ENCODE measurements at regions not wholly inside any gene's neighbourhood (a gene's known extent, or its start where the extent isn't known, plus 50 kb on each side); places are given as distances from the start of the nearest gene placed in this dataset.

GRCh38 chr19:31617010-31617585 is 267.9 kb upstream of the TSHZ3 start:
- H3K27ac Mint-ChIP-seq (ENCODE audit: unreplicated experiment): no peak overlapping the region
- no peaks in the 10 kb centered on the region for H3K27me3 Mint-ChIP-seq (ENCODE audit: unreplicated experiment)
- H3K4me3 Mint-ChIP-seq (ENCODE audit: unreplicated experiment): no peak overlapping the region
- H3K9me3 Mint-ChIP-seq (ENCODE audit: unreplicated experiment): no peaks in the 10 kb centered on the region
- H3K4me1 Mint-ChIP-seq (ENCODE audit: unreplicated experiment): peaks cover 4% of the 10 kb centered on the region
- no peaks in the 10 kb centered on the region for H3K36me3 Mint-ChIP-seq (ENCODE audit: low read depth, unreplicated experiment)
- no peak for DNase-seq (ENCODE audit: low spot score)
- no peak for TF ChIP-seq CTCF (IDR thresholded peaks at IDR 0.05; ENCODE audit: unreplicated experiment)

DNA sequence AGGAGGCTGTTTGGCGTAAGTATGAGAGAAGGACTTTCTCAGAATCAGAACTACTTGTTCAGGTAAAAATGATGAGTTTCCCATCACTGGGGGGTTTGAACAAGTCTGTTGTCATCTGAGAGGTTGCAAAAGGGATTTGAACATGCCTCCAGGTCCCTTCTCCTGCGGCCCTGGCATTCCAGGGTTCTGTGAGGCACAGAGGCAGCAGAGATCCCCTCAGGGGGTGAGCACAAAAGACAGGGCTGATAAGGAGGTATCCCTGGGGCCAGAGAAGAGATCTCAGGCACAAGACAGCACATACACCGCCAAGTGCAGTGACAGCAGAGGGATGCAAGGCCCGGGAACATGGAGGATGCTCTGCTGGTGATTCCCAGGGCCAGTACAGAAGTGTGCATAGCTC is 275.8 kb upstream of the TSHZ3 start:
- Mint-ChIP-seq H3K4me3 (ENCODE audit: unreplicated experiment) (no peak overlapping the region), H3K27me3 (ENCODE audit: unreplicated experiment) (peaks cover 5% of the 10 kb centered on the region)
- no peak for TF ChIP-seq CTCF (IDR thresholded peaks at IDR 0.05; ENCODE audit: unreplicated experiment)

DNA sequence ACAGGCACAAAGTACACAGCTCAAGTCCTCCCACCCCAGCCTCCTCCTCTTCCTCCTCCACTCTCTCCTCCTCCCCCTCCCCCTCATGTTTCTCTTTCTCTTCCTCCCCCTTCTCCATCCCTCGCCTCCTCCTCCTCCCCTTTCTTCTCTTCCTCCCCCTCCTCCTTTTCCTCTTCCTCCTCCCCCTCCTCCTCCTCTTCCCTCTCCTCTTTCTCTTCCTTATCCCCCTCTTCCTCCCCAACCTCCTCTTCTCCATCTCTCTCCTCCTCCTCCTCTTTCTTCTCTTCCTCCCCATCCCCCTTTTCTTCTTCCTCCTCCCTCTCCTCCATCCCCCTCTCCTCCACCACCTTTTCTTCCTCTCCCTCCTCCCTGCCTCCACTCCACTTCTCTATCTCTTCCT is 276.3 kb upstream of the TSHZ3 start:
- Mint-ChIP-seq H3K9me3 (ENCODE audit: unreplicated experiment) (no peaks in the 10 kb centered on the region), H3K4me1 (ENCODE audit: unreplicated experiment) (no peaks in the 10 kb centered on the region), H3K4me3 (ENCODE audit: unreplicated experiment) (no peak overlapping the region), H3K27me3 (ENCODE audit: unreplicated experiment) (peaks cover 5% of the 10 kb centered on the region), H3K27ac (ENCODE audit: unreplicated experiment) (no peak overlapping the region), H3K36me3 (ENCODE audit: low read depth, unreplicated experiment) (no peaks in the 10 kb centered on the region)
- no peak for DNase-seq (ENCODE audit: low spot score)
- TF ChIP-seq CTCF (IDR thresholded peaks at IDR 0.05; ENCODE audit: unreplicated experiment): no peak

More for the DNA sequence above, 275.8 kb upstream of the TSHZ3 start:
- Mint-ChIP-seq H3K9me3 (ENCODE audit: unreplicated experiment) (no peaks in the 10 kb centered on the region), H3K27ac (ENCODE audit: unreplicated experiment) (no peak overlapping the region), H3K4me1 (ENCODE audit: unreplicated experiment) (no peaks in the 10 kb centered on the region), H3K36me3 (ENCODE audit: low read depth, unreplicated experiment) (no peaks in the 10 kb centered on the region)
- no peak for DNase-seq (ENCODE audit: low spot score)

DNA sequence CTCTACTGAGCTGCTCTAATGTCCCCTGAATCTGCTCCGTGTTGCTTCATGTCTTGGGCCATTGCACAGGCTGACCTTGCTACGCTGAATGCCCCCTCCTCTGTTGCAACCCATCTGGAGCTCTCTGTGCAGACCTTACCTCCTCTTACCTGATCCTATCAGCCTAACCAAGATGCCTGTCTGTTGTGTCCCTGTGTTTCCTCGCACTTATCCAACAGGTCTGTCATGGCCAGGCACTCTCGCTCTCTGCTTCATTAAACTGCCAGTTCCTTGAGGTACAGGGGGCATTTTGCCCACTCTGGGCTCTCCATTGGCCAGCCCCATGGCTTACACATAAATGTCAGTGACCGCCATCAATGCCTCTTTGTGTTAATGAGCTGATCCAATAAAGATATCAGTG is 277.7 kb upstream of the TSHZ3 start:
- Mint-ChIP-seq H3K4me3 (ENCODE audit: unreplicated experiment) (no peak overlapping the region), H3K27ac (ENCODE audit: unreplicated experiment) (no peak overlapping the region), H3K27me3 (ENCODE audit: unreplicated experiment) (peaks cover 5% of the 10 kb centered on the region), H3K4me1 (ENCODE audit: unreplicated experiment) (no peaks in the 10 kb centered on the region), H3K9me3 (ENCODE audit: unreplicated experiment) (no peaks in the 10 kb centered on the region), H3K36me3 (ENCODE audit: low read depth, unreplicated experiment) (no peaks in the 10 kb centered on the region)
- TF ChIP-seq CTCF (IDR thresholded peaks at IDR 0.05; ENCODE audit: unreplicated experiment): no peak
- DNase-seq (ENCODE audit: low spot score): no peak

- Mint-ChIP-seq H3K4me3 (ENCODE audit: unreplicated experiment) (no peak overlapping the region), H3K27ac (ENCODE audit: unreplicated experiment) (no peak overlapping the region), H3K36me3 (ENCODE audit: low read depth, unreplicated experiment) (no peaks in the 10 kb centered on the region), H3K27me3 (ENCODE audit: unreplicated experiment) (peaks cover 5% of the 10 kb centered on the region), H3K4me1 (ENCODE audit: unreplicated experiment) (no peaks in the 10 kb centered on the region), H3K9me3 (ENCODE audit: unreplicated experiment) (no peaks in the 10 kb centered on the region)
- no peak for TF ChIP-seq CTCF (IDR thresholded peaks at IDR 0.05; ENCODE audit: unreplicated experiment)
- no peak for DNase-seq (ENCODE audit: low spot score)
These were observed 278.6 kb upstream of the TSHZ3 start for GRCh38 chr19:31627620-31628365.

Measured in endothelial cell (in vitro differentiated cells).